ENCODE measurements at regions not wholly inside any gene's neighbourhood (a gene's known extent, or its start where the extent isn't known, plus 50 kb on each side); places are given as distances from the start of the nearest gene placed in this dataset.

- DNase-seq (ENCODE audit: insufficient read length, low spot score), result no peak
- no peak for FAIRE-seq
These were observed 253.3 kb downstream of the DMAC1 start for GRCh38 chr9:7546261-7546660.

GRCh38 chr9:7545371-7546165 is 254.0 kb downstream of the DMAC1 start:
- DNase-seq (ENCODE audit: insufficient read length, low spot score) (no peak), FAIRE-seq (no peak)

GRCh38 chr9:7542693-7543092 is 256.9 kb downstream of the DMAC1 start:
- DNase-seq (ENCODE audit: insufficient read length, low spot score), result no peak
- FAIRE-seq, result no peak

- DNase-seq (ENCODE audit: insufficient read length, low spot score), result no peak
- FAIRE-seq, result no peak
These were observed 257.5 kb downstream of the DMAC1 start for GRCh38 chr9:7542126-7542525.

GRCh38 chr9:7536310-7536939 is 263.2 kb downstream of the DMAC1 start:
- FAIRE-seq (peak; percentile 70), DNase-seq (ENCODE audit: insufficient read length, low spot score) (peak; percentile 22)

- FAIRE-seq (peak; percentile 8), DNase-seq (ENCODE audit: insufficient read length, low spot score) (no peak)
These were observed 265.2 kb downstream of the DMAC1 start for GRCh38 chr9:7534211-7534935.

- FAIRE-seq (no peak), DNase-seq (ENCODE audit: insufficient read length, low spot score) (no peak)
These were observed 266.0 kb downstream of the DMAC1 start for GRCh38 chr9:7533376-7534090.

- no peak for DNase-seq (ENCODE audit: insufficient read length, low spot score)
- no peak for FAIRE-seq
These were observed 276.0 kb downstream of the DMAC1 start for GRCh38 chr9:7523426-7524043.

GRCh38 chr9:7520396-7520795 is 279.2 kb downstream of the DMAC1 start:
- DNase-seq (ENCODE audit: insufficient read length, low spot score) (no peak), FAIRE-seq (no peak)

- no peak for FAIRE-seq
These were observed 283.2 kb downstream of the DMAC1 start for GRCh38 chr9:7516376-7516775.

GRCh38 chr9:7510199-7510598 is 289.4 kb downstream of the DMAC1 start:
- DNase-seq (ENCODE audit: insufficient read length, low spot score) (no peak), FAIRE-seq (no peak)

More at GRCh38 chr9:7516376-7516775, 283.2 kb downstream of the DMAC1 start:
- DNase-seq (ENCODE audit: insufficient read length, low spot score), result no peak

- FAIRE-seq (no peak), DNase-seq (ENCODE audit: insufficient read length, low spot score) (no peak)
These were observed 289.9 kb downstream of the DMAC1 start for GRCh38 chr9:7509576-7510145.

GRCh38 chr9:7508516-7508915 is 291.1 kb downstream of the DMAC1 start:
- FAIRE-seq, result no peak
- DNase-seq (ENCODE audit: insufficient read length, low spot score), result no peak

- no peak for DNase-seq (ENCODE audit: insufficient read length, low spot score)
- no peak for FAIRE-seq
These were observed 291.9 kb downstream of the DMAC1 start for GRCh38 chr9:7507566-7508270.

- DNase-seq (ENCODE audit: insufficient read length, low spot score) (no peak), FAIRE-seq (no peak)
These were observed 292.6 kb downstream of the DMAC1 start for GRCh38 chr9:7507026-7507425.

- DNase-seq (ENCODE audit: insufficient read length, low spot score), result no peak
- FAIRE-seq, result no peak
These were observed 299.1 kb downstream of the DMAC1 start for GRCh38 chr9:7500521-7500920.

- FAIRE-seq, result no peak
- no peak for DNase-seq (ENCODE audit: insufficient read length, low spot score)
These were observed 307.9 kb downstream of the DMAC1 start for GRCh38 chr9:7491641-7492040.

- FAIRE-seq (no peak), DNase-seq (ENCODE audit: insufficient read length, low spot score) (no peak)
These were observed 309.1 kb downstream of the DMAC1 start for GRCh38 chr9:7490317-7491108.

GRCh38 chr9:7489036-7489435 is 310.5 kb downstream of the DMAC1 start:
- DNase-seq (ENCODE audit: insufficient read length, low spot score), result no peak
- no peak for FAIRE-seq
